NCI-H1694 treated with DMSO at 0.1 percent for 48 hours (cell line): ENCODE measurements at regions not wholly inside any gene's neighbourhood (a gene's known extent, or its start where the extent isn't known, plus 50 kb on each side); places are given as distances from the start of the nearest gene placed in this dataset.
"Not testable (repeated sequence)": the region's sequence is repeated elsewhere in the genome, so short reads cannot be mapped to it uniquely, and the experiment has no call there.

Experiments
- DNase-seq: peaks from one replicate; lab custom pipeline; 2025; lab: John Stamatoyannopoulos, UW

DNA sequence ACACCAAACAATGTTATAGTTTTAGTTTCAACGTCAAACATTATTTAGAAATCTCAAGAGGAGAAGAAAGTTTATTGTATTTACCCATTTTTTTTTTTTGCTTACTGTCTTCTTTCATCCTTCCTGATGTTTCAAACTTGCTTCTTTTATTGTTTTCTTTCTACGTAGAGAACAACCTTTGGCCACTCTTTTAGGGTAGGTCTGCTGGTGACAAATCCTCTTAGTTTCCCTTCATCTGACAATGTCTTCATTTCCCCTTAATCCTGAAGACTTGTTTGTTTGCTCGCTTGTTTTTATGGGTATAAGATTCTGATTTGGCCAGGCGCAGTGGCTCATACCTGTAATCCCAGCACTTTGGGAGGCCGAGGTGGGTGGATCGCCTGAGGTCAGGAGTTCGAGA lies 89.1 kb downstream of the RHOU start:
- DNase-seq: no peak

DNA sequence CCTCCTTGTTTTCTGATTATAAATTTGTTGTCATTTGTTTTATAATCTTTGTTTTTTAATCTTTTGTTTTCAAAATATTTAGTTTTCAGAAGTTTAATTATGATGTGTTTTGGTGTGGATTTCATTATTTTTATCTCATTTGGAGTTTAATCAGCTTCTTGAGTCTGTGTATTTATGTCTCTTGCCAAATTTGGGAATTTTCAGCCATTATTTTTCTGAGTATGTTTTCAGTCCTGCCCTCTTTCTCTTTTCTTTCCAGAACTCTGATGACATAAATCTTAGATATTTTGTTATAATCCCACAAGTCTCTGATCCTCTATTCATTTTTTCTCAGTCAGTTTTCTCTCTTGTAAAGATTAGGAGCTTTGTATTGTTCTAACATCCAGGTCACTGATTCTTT lies 89.8 kb downstream of the RHOU start:
- no peak for DNase-seq

DNA sequence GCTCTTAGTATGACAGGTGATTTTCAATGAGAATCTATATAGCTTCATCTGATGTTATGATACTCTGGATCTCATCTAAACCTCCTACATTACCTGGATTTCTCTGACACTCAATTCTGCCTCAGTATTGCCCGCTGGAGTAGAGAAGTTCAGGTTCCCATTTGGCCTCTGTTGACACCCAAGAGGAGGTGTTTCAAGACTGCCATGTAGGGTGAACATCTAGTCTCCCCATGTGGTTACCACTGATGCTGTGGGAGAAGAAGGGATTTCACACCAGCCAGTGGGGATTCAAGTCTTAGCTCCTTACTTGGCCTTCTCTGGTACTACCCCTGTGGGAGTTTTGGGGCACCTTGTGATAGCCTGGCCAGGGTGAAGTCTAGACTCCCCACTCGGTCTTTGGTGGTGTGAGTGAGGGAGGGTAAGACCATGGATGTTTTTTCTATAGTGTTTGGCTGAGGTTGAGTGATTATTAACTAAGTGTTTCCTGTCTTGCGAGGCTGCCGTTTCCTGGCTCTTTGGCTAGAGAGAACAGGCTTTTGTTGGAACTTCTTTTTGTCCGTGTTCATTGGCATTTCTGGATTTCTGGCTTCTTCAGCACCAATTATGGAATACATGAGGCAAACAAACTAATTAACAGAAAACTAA lies 90.7 kb downstream of the RHOU start:
- DNase-seq: no peak

DNA sequence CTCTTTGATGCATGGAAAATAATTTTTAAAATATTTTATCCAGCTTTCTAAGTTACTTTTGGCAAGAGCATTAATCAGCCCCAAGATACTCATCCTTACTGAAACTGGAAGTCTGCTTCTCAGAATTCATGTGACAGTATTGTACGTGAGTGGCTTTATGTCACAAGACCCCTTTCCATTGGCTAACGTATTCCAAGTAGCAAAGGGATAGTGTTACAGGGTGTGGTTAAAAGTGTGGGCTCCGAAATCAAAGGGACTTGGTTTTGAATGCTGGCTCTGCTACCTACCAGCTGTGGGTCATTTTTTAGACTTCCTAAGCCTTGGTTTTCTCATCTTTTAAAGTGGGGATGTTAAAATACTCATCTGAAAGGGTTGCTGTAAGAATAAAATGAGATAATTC lies 91.7 kb downstream of the RHOU start:
- DNase-seq: no peak

GRCh38 chr1:228828151-228828550 lies 92.9 kb downstream of the RHOU start:
- DNase-seq: no peak

GRCh38 chr1:228830185-228830953 lies 95.1 kb downstream of the RHOU start:
- peak; percentile 49 for DNase-seq

- no peak for DNase-seq
Measured at GRCh38 chr1:228830954-228831481, 95.7 kb downstream of the RHOU start.

DNA sequence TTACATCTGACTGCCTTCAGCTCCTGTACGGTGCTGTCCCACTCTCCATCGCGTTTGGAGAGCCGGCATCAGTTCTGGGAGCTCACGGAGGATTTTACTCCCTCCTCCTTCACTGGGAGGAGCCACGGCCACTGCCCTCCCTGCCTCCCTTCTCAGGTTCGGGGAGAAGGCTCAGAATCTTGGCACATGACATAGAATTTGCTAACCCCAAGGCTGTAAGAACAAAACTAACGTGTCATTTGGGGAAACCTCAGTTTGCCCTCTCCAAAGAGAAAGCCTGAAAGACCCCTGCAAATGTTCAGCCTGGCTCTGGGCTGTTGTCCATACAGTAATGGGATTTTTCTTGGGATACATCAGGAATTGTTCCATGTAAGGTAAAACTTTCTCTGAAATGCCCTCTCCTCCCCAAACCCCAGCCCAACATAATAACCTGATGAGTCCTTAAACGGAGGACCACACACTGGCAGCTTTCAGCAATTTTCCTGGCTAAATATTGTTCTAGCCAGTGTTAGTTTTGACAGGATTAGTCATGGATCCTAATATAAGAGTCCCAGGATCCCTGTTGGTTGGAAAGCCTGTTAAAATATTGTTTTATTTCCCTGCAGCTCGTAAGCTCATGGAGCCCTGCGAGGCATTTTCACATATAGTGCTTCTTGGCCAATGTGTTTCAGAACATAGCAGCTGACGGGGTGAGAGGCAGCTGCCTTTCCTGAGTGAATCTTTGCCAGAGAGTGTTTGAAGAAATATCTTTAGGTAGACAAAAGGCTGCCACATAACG lies 98.8 kb downstream of the RHOU start:
- DNase-seq: no peak

DNA sequence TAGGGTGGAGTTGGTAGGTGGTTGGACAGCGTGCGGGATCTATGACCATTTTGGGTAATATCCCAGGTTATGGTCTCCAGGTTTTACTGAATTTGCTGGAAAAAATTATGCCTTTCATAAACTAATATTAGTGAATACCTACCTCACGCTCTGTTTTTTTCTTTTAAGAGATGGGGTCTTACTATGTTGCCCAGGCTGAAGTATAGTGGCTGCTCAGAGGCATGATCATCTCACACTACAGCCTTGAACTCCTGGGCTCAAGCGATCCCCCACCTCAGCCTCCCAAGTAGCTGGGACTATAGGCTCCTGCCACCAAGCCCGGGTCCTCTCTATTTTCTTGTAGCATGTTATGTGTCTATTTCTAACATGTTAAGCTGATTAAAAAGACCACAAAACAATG lies 100.2 kb downstream of the RHOU start:
- no peak for DNase-seq

- DNase-seq: peak; percentile 81
Measured at GRCh38 chr1:228835911-228836310, 100.6 kb downstream of the RHOU start.

GRCh38 chr1:228836427-228836826 lies 101.1 kb downstream of the RHOU start:
- DNase-seq: no peak

GRCh38 chr1:228837032-228837431 lies 101.8 kb downstream of the RHOU start:
- DNase-seq: no peak

DNA sequence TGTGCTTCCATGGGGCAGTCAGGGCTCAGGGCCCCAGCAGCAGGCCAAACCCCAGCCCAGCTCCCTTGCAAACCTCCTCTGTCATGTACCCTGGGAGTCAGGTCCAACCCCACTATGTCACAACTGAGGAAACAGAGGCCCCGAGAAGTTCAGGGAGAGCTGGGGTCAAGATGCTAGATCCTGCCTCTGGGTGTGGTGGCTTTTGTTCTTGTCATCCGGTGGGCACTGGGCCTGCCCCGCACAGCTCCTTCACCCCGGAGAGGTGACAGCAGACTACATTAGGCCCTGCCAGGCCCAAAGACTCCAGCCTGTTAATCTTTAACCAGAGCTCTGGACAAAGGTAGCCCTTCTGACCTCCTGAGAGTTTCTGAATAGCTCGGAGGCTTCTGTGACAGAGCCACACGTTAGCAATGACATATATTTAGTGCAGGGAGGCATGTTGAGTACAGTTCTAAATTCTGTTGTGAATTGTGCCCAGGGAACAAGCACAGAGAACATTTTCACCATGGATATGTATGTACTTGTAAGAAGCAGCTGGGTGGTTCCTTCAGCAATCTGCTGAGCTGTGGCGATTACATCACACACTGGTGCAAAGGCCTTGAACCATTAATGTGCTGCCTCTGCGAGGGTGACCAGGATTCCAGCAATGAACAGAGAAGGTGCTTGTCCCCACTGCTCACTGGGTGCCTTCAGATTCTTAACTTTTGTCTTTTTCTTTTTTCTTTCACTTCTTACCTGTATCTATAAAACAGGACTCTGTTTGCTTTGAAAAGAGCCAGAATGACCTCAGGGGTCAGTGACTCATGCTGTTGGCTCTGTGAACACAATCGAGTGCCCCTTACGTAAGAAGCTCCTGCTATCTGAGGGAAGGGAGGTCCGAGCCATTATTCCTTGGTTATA lies 102.8 kb downstream of the RHOU start:
- DNase-seq: no peak

DNA sequence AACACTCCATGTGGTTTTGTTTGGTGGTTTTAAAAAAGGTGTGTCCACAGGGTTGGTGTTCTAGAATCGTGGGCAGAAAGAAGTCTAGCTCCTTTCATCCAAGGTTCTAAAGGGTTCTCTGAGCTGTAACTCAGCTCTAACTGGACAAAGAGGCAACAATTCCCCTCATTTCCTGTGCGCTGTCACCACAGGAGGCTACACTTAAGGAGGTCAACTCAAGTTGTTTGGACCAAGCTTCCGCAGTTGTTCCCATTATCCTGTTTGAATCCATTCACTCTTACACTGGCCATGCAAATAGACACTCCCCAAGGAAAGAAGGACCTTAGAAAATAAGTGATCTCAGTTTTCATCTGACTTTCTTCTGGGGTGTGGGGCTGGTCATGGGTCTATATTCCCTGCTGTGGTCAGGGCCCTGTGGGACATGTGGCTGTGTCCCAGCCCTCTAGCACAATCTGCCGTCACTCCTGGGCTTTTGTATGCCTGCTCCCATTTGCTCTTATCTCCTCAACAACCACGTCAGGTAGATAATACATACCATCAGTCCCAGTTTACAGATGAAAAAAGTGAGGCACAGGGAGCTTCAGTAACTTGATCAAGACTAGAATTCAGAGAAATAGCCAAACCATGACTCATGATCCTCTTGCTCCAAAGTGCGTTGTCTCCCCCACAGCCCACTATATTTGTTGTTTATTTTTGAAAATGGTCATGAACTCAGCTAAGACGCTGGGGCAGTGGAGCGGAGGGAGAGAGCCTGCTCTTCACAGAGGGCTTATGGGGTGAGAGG lies 103.6 kb downstream of the RHOU start:
- DNase-seq: no peak

- DNase-seq: no peak
Measured at GRCh38 chr1:228839656-228840055, 104.4 kb downstream of the RHOU start.

DNA sequence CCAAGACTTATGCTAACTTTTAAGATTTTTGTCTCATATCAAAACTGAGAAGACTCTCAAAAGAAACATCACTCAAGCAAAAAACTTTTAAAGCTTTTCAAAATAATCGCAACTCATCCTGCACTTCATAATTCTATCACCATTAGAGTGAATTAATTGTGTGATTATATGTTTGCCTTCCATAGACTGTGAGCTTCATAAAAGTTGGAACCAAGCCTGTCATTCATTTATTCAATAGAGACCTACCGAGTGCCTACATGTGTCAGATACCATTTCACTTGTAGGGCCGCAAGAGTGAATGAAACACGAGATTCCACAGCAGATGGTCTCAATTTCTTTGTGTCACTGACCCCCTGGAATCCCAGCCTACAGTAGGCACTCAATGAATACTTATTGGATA lies 106.4 kb downstream of the RHOU start:
- DNase-seq: no peak

GRCh38 chr1:228842094-228842775 lies 107.0 kb downstream of the RHOU start:
- no peak for DNase-seq

- no peak for DNase-seq
Measured at GRCh38 chr1:228845101-228845500, 109.8 kb downstream of the RHOU start.

- no peak for DNase-seq
Measured at GRCh38 chr1:228846952-228847351, 111.7 kb downstream of the RHOU start.

DNA sequence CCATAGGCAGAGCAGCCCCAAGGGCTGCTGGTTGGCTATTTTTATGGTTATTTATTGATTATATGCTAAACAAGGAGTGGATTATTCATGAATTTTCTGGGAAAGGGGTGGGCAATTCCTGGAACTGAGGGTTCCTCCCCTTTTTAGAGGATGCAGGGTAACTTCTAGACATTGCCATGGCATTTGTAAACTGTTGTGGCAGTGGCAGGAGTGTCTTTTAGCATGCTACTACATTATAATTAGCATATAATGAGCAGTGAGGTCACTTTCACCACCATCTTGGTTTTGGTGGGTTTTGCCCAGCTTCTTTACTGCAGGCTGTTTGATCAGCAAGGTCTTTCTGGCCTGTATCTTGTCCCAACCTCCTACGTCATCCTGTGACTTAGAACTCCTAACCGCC lies 112.2 kb downstream of the RHOU start:
- DNase-seq: not testable (repeated sequence)
